T follicular helper cell (primary cell): ENCODE measurements at regions not wholly inside any gene's neighbourhood (a gene's known extent, or its start where the extent isn't known, plus 50 kb on each side); places are given as distances from the start of the nearest gene placed in this dataset.
A peak's percentile ranks its signal among the peaks of the same experiment; 100 is the strongest.
"Not testable (repeated sequence)": the region's sequence is repeated elsewhere in the genome, so short reads cannot be mapped to it uniquely, and the experiment has no call there.

Experiments
- DNase-seq: peaks from one replicate; pipeline ENCODE4 v3.0.0-alpha.2; 2020; ENCODE audit warnings: low read depth

DNA sequence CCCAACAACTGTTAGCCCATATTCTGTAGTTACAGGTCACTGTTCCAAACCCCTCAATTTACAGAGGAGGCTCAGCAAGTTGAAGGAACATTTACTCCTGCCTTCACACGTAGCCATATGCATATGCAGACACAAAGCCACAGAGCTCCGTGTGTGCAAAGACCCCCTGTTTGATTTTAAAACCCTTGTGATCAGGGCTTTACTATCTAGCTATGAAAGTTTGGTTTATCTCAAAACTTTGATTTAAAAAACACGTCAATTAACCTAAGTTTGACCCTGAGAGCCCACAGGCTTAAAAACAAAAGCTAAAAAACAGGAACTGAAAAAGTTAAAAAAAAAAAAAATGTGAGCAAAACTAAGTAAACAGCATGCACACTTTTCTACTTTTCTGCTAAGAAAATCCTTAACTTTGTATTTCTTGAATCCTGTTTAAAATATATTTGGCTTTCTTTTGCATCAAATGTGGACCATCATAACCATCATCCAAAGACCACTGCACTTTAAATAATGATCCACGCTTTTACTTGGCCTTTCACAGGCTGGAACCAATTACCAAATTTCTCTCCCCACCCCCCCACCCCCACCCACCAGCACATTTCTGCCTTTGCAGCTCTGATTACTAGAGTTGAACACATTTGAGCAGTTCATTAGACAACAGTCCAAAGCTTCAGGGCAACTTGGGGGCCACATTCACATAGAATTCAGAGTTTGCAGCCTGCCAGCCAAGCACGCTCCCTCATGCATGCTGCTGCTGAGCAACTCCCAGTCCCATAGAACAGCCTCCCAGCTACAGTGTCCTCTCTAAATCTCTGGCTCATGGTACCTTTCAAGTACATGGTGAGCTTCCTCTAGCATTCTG, 128.8 kb upstream of the MAP3K1 start:
- no peak for DNase-seq

DNA sequence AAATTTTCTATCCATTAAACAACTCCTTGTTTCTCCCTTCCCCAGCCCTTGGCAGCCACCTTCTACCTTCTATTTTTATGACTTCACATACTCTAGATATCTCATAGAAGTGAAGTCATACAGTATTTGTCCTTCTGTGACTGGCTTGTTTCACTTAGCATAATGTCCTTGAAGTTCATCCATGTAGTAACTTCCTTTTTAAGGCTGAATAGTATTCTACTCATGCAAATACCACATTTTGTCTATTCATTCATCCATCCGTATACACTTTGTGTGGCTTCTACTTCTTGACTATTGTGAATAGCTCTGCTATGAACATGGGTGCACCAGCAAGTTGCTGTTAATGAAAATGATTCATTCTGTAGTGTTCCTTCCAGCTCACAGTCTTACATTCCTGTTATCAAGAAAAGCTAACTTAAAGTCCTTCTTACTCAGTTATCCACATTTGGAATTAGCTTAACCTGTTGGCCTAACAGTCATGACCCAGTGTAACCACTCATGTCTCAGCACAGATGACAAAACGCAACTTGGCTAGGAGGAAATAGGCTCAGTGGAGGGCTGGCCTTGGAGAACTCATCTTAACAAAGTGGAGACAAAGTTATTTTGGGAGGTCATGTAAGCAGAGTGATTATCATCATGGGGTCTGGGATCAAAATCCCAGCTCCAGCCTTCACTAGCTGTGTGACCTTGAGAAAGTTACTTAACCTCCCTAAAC, 129.7 kb upstream of the MAP3K1 start:
- DNase-seq, result no peak

DNA sequence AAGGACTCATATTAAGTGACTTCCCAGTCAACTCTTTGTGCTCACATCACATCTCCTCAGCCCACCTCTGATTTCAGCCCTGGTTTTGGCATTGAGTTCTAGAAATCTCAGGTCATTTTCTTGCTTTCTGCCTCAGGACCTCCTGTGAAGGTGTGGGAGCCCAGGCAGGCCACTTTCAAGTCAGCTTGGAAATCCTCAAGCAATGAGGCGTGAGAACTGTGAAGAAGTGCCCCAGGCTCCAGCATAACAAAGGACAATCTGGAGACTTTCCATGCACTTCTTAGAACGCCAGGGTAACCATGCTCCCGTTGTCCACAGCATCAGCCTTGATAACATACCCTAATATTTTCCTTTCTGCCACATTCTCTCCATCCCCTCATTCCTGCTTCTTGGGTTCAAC, 131.2 kb upstream of the MAP3K1 start:
- DNase-seq, result no peak

DNA sequence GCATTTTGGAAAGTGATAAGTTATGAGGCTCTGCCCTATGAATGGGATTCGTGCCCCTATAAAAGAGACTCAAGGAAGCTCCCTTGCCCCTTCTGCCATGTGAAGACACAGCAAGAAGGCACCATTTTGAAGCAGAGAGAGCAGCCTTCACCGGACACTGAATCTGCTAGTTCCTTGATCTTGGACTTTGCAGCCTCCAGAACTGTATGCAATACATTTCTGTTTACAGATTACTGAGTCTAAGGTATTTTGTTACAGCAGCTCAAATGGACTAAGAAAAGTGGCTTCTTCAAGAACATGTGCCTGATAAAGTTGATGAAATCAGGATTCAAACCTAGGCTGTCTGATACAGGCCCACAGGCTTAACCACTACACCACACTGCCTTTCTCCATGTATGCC, 131.6 kb upstream of the MAP3K1 start:
- DNase-seq, result no peak

DNA sequence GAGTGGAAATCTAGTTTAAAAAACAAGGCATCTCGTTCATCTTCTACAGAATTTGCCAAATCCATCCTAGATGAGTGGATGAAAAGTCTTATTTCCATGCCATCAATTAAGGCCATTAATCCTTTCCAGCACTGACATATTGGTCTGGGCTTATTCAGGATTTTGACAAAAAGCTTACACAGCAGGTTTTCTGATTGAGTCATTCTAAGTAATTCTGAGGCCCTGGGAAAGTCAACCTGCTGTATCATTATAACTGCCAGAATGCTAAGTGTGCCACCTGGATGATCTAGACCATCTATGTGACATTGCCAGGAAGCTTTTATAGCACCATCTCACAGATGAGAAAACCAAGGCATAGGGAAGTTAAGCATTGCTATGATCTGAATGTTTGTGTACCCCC, 132.1 kb upstream of the MAP3K1 start:
- DNase-seq, result no peak

DNA sequence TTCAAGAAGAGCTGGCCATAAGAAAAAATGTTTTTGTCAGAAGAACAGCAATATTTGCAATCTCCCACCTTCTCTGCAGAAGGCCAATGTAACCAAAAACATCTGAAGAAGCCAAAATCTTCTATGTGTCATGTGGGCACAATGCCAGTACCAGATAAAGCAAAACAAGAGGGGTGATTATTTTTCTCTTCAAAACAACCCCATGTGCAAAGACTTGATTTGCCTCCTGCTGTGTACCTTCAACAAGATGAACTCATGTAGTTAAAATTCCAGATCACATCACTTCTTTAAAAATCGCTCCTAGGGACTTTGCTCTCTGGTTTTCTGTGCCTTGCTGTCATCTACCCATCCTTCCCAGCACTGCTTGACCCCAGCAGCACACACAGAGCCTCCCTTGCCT, 134.0 kb upstream of the MAP3K1 start:
- DNase-seq, result no peak

DNA sequence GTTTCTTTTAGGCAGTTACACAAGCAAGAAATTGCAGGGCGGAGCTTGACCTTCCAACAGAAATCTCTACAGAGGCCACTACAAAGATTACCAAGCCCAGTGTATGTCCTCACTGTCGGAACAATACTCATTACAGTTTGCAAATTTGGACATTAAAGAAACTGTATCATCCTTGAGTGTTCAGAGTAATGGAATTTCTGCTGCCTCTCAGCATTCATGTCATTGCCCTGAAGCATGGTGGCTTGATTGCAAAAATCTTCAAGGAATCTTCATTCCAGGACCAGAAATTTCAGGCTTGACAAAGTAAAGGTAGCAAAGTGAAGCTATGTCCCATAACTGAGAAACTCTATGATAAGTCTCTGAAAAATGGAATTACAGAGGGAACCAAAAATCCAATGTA, 134.6 kb upstream of the MAP3K1 start:
- DNase-seq, result no peak

DNA sequence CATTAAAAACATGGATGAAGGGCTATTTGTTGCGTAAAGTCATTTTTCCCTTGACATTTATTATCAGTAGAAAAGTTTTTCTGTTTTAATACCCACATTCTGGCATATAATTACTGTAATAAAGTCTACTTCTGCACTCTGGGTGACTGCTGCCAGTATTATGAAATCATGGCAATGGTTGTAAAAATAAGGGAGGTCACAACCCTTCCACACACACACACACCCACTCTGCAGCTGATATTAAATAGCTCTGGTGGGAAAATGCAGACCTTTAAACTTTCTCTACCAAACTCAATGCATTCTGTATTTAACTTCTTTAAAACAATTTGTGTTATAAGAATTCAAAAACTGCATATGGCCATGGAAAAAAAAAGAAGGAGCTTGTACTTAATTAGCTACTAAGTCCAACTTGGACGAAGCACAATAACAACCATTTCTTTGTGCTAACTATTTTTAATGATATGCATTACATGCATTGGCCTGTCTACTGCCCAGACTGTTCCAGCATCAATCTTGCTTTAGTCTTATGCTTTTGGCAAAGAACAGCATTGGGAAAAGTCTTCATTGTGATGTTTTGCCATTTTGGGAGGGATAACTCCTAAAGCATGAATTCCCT, 137.6 kb upstream of the MAP3K1 start:
- no peak for DNase-seq

DNA sequence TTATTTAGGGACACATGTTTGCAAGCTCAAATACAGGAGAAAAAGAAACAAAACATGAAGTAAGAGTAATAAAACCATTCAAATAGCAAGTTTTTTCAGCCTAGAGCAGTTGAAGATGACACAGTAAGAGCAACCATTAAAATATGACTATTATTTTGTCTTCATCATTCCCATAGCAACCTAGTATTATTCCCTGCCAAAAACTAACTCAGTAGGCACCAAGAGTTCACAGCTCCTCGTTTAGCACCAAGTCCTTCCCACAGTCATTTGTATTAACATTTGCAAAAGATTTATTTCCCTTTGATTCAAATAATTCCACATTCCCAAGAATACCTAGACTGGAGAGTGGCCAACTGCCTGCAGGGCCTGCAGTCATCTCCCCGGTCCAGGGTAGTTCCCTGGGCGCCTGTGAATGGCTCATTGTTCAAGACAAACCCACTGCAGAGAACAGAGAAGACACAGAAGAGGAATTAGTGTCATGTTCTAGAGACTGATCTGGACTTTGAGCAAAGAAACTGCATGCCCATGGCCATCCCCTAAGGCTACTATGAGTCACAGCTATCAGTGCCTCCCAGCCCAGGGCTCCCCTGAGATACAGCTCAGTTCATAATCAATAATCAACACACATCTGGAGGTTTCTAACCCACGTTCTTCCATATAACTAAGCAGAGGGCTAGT, 139.1 kb upstream of the MAP3K1 start:
- DNase-seq, result no peak

DNA sequence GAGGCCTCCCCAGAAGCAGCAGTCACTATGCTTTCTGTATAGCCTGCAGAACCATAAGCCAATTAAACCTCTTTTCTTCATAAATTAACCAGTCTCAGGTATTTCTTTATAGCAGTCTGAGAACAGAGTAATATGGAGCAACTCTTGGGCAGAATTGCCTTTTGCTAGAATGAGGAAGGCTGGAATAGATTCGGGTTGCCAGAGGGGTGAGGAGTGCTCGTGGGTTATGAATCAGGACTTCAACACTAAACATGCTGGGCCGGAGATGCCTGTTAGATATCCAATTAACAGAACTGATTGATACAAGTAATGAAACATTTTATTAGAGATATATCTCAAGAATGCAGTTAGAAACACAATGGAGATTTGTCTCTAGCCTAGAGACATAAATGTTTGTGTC, 140.9 kb upstream of the MAP3K1 start:
- no peak for DNase-seq

DNA sequence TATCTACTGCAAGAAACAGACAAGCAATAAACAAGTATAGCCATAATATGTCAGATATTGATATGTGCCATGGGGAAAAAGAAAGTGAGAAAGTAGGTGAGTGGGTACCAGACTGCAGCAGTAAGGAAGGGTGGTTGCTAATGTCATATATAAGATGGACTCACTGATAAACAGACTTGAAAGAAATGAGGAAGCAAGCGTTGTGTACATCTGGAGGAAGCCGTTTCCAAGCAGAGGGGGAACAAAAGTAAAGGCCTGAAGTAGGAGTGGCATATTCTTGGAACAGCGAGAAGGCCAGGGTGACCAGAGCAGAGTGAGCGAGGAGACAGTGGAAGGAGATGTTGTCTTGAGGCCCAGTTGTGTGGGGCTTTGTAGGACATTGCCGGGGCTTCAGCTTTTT, 142.2 kb upstream of the MAP3K1 start:
- DNase-seq, result no peak

DNA sequence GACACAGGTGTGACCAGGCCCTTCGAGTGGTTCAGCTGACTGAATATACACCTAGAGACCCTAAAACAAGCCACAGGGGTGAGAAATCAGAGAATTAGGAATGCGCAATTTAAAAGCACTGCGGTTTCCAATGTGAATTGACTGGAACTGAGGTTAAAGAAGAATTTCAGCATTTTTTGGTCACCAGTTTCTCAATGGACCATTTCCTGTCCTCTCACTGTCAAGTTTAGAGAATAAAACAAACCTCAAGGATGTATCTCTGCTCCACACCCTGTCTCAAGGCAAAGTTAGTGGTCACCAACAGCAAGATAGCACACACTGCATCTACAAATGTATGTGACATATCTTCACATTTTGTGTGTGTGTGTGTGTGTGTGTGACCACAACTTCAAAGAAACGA, 143.8 kb upstream of the MAP3K1 start:
- DNase-seq, result no peak

DNA sequence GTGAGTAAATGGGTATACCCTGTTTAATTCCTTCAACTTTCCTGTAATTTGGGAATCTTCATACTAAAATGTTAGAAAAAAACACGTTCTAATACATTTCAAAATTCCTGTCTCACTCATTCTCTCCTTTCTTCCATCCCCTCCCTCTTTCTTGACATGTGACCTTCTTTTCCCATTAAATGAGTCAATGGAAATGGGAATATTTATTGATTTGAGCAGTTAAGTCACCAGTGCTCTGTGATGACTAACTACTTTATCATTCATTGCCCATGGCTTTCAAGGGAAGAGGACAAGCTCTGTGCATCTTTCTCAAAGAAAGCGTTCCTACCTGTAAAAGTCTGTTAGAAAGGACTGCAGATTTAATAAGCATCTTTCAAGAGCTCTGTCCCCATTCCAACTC, 144.4 kb upstream of the MAP3K1 start:
- DNase-seq, result no peak

DNA sequence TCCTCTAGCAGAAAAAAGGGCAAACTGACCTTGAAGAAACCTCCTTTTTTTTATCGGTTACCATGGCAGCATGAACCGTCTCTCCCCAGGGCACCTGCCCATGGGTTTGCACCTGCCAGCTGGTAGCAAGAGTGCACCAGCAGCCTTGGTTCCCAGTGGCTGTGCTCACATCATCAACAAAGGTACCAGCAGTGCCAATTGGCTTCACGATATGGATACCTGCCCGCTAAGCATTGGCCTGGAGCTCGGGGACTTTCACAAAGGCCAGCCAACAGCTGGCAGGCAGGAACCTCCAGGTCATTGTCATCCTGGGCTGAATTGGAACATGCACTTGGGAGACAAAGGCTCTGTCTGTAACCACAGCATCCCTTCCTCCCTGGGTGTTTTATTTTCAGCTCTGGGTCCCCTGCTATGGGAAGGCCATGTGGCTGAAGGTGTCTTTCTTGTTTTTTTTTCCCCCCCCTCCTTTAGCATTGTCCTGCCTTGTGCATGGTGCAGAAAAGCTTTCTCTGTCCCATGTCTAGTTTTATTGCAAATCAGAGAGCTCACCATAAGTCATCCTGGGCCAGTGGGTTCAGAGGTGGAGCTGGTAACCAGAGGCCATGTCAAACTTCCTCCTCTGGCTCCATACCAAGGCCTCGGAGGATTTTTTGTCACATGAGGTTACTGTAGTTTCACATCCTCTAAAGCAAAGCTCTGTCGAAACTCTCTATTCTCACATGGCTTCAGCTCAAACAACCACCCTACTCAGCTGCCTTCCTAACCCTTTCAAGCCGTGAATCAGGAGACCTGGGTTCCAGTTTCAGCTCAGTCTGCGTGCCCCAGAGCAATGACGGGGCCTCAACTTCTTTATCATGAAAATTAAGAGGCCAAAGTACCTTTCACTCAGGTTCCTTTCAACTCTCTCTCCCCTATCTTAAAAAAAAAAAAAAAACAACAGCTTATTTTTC, 145.5 kb upstream of the MAP3K1 start:
- peak; percentile 7 for DNase-seq

DNA sequence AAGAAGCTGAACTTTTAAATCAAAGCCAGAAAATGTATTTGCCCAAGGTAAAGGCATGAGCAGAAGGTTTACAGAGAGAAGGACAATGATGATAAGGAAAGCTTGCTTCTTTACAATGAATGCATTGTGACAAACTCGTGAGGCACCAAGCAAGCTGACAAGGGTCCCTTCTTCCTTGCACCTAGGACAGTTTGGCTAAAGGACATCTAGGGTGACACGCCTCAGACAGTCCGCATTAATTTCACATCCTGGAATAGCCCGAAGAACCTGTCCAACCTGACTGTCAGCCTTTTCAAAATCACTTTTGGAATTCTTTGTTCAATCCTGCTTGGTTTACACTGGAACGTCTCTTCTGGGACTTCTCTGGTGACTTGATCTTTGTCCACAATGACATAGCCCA, 146.4 kb upstream of the MAP3K1 start:
- no peak for DNase-seq

DNA sequence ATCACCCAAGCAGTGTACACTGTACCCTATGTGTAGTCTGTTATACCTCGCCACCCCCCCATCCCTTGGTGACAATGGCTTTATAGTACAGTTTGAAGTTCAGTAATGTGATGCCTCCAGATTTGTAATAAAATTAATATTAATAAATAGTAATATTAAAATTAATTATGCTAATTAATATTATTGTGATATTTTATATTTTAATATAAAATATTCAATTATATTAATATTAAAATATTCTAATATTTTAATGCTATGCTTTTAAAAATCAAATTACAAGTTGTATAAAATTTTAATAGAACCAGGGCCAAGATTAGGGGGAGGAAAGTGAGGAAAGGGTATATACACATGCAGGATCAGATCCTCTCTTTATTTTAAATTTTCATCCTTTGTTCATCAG, 147.7 kb upstream of the MAP3K1 start:
- no peak for DNase-seq

DNA sequence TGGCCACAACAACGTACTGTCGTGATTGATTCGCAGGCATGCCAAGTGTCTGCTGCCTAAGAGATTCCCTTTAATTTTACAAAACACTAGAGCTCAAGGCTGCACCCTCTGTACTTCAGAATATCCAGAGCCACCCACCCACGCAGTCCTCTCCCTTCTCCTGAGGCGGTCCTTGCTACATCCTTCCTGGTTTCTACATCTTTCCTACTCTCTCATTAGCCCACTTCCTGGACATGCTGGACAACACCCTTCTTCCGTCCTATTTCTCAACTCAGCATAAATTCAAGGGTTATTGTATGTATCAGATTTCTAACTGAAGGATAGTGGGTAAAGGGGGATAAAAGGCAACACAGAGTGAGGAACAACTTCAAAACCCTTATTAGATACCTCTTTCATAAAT, 148.4 kb upstream of the MAP3K1 start:
- DNase-seq, result no peak

DNA sequence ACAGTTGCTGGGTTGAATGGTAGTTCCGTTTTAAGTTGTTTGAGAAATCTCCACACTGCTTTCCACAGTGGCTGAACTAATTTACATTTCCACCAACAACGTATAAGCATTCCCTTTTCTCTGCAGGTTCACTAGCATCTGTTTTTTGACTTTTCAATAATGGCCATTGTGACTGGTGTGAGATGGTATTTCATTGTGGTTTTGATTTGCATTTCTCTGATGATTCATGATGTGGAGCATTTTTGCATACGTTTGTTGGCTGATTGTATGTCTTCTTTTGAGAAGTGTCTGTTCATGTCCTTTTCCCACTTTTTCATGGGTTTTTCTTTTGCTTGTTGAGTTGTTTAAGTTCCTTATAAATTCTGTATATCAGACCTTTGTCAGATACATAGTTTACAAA, 150.2 kb upstream of the MAP3K1 start:
- not testable (repeated sequence) for DNase-seq

DNA sequence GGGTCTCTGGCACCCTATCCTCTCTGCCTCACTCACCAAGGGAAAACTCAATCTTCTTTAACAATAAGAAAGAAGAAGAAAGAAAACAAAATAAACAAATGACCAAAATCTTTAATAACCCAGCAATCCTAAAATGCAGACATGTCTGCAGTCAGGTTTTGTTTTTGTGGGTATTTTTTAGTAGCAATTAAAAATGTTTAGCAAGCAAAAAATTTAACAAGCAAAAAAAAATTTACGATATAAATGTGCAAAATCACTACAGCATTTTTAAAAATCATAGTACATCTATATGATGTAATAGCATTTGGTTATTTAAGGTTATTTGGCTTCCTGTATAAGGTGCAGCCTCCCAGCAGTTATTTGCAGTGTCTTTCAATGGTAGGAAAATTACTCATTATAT, 151.3 kb upstream of the MAP3K1 start:
- DNase-seq, result no peak

DNA sequence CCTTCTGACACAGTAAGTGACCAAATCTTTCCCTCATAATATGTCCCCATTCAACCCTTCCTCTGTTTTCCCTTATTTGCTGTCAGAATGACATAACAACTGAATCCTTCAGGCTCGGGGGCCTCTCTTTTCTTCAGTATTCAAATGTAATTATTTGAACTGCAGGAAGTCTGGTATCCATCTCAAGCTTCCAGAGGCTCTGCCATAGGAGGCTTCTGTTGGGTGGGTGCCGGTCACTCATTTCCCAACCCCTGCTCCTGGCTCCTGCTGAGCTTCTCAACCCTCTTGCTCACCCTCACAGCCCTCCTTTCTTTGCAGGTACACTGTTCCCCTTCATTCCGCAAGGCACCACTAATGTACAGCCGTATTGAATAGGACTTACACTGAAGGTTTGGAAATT, 151.8 kb upstream of the MAP3K1 start:
- no peak for DNase-seq

DNA sequence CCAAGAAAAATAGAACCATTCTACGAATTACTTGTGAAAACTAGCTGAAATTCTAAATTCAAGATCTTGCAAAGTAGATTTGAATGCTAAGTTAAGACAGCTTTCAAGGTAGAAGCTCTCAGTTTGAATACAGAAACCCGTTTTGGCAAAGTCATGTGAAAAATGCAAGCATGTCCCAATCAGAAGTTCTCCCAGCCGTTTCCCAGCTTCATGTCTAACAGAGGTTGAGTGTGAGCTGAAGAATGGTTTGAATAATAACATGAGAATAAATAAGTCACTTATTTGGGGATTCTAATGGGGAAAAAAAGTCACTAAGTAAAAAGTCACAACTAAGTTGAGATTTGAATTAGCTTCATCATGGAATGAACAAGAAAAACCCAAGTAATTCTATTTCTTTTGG, 152.5 kb upstream of the MAP3K1 start:
- DNase-seq, result no peak
